H1 (cell line): ENCODE measurements at regions not wholly inside any gene's neighbourhood (a gene's known extent, or its start where the extent isn't known, plus 50 kb on each side); places are given as distances from the start of the nearest gene placed in this dataset.

Source experiments
- CTCF ChIA-PET: fragments of 300-600 bp; sonication (Branson Sonifier 250); formaldehyde crosslinking; loops from one replicate; lab custom pipeline; 2021; ENCODE audit not compliant: partially characterized antibody; lab: Charles Lee
- POLR2A ChIA-PET: fragments of 300-600 bp; sonication (Branson Sonifier 250); formaldehyde crosslinking; loops from one replicate; lab custom pipeline; 2021; ENCODE audit warnings: inconsistent platforms; ENCODE audit not compliant: partially characterized antibody; lab: Charles Lee
- DNase-seq, 2 experiments: peaks; one replicate each; pipeline versions ENCODE4 v3.0.0 to v3.0.0-alpha.2; 2010 to 2022; ENCODE audit warnings: low spot score in 2 of 2, low read depth in 1 of 2, mixed read lengths in 1 of 2
- FAIRE-seq: peaks from 2 replicates; lab custom pipeline; 2011; peaks lifted over from hg19 to GRCh38; lab: Jason Lieb, UNC
- H2AFZ ChIP-seq: 2 replicates; pipeline ENCODE4 v1.8.1; 2012; ENCODE audit warnings: low read length, inconsistent platforms
- H2AK5ac ChIP-seq: 2 replicates; pipeline ENCODE4 v1.6.1; 2013; ENCODE audit warnings: low read depth, low read length
- H2BK120ac ChIP-seq: replicated peaks from 2 replicates; pipeline ENCODE3; 2013; ENCODE audit warnings: low read depth, low read length, inconsistent platforms
- H2BK12ac ChIP-seq: 2 replicates; pipeline ENCODE4 v1.6.1; 2013; ENCODE audit warnings: low read depth, low read length
- H2BK15ac ChIP-seq: 2 replicates; pipeline ENCODE4 v1.6.1; 2013; ENCODE audit warnings: low read length
- H2BK20ac ChIP-seq: 2 replicates; pipeline ENCODE4 v1.6.1; 2013; ENCODE audit warnings: low read length
- H2BK5ac ChIP-seq: 2 replicates; pipeline ENCODE4 v1.6.1; 2013; ENCODE audit warnings: low read depth, low read length
- H3K14ac ChIP-seq: 2 replicates; pipeline ENCODE4 v1.6.1; 2013; ENCODE audit warnings: inconsistent platforms; ENCODE audit not compliant: insufficient read length
- H3K18ac ChIP-seq: 2 replicates; pipeline ENCODE4 v1.6.1; 2013; ENCODE audit warnings: low read length; ENCODE audit errors: extremely low read depth
- H3K23ac ChIP-seq: 2 replicates; pipeline ENCODE4 v1.6.1; 2013; ENCODE audit warnings: inconsistent platforms; ENCODE audit not compliant: insufficient read length
- H3K23me2 ChIP-seq: 2 replicates; pipeline ENCODE4 v1.6.1; 2013; ENCODE audit warnings: low read depth, low read length
- H3K27ac ChIP-seq: 2 replicates; pipeline ENCODE4 v1.6.1; 2011; ENCODE audit warnings: low read depth, low read length, inconsistent platforms
- H3K27me3 ChIP-seq, 4 experiments: replicated peaks in 1 of 4; 1 replicate in 1 of 4; 2 replicates in 3 of 4; pipeline versions ENCODE4 v1.6.1 to v1.8.1; 2011 to 2013; ENCODE audit warnings: low read length in 3 of 4, mild to moderate bottlenecking in 3 of 4, inconsistent platforms in 2 of 4, mixed read lengths in 2 of 4, moderate library complexity in 1 of 4; ENCODE audit not compliant: control insufficient read depth in 3 of 4, insufficient read depth in 3 of 4; ENCODE audit errors: extremely low read depth in 1 of 4
- H3K36me3 ChIP-seq, 4 experiments: 2 replicates each; pipeline versions ENCODE4 v1.6.1 to v1.8.1; 2011 to 2013; ENCODE audit warnings: mild to moderate bottlenecking in 4 of 4, low read length in 3 of 4, moderate library complexity in 2 of 4, control low read depth in 1 of 4, inconsistent platforms in 1 of 4; ENCODE audit not compliant: insufficient read depth in 4 of 4, control insufficient read depth in 2 of 4
- H3K4ac ChIP-seq: replicated peaks from 2 replicates; pipeline ENCODE3; 2013; ENCODE audit warnings: low read length, low read depth, mixed read lengths, inconsistent platforms; ENCODE audit not compliant: insufficient read length
- H3K4me1 ChIP-seq, 4 experiments: replicated peaks in 1 of 4; 1 replicate in 1 of 4; 2 replicates in 3 of 4; pipeline versions ENCODE4 v1.6.1 to v1.8.1; 2011 to 2013; ENCODE audit warnings: low read length in 3 of 4, inconsistent platforms in 2 of 4, mixed read lengths in 1 of 4; ENCODE audit not compliant: insufficient read depth in 4 of 4, control insufficient read depth in 3 of 4
- H3K4me2 ChIP-seq, 2 experiments: 2 replicates each; pipeline versions ENCODE4 v1.6.1 to v1.8.1; 2011 to 2013; ENCODE audit warnings: low read depth in 2 of 2, low read length in 2 of 2, control low read depth in 1 of 2, inconsistent platforms in 1 of 2, mild to moderate bottlenecking in 1 of 2; ENCODE audit not compliant: insufficient read depth in 1 of 2
- H3K4me3 ChIP-seq, 4 experiments: fragments of 200-600, 300-600 bp in 1 of 4; sonication (generic), shearing (Covaris generic), sonication (Bioruptor Twin) in 1 of 4; 2 replicates each; pipeline versions ENCODE4 v1.5.1 to v1.8.1; 2011 to 2016; ENCODE audit warnings: low read length in 4 of 4, low read depth in 3 of 4, control low read depth in 2 of 4, inconsistent platforms in 2 of 4, mild to moderate bottlenecking in 2 of 4, mixed read lengths in 1 of 4, moderate library complexity in 1 of 4; ENCODE audit not compliant: insufficient read depth in 2 of 4; ENCODE audit errors: extremely low read depth in 1 of 4
- H3K56ac ChIP-seq: replicated peaks from 2 replicates; pipeline ENCODE3; 2013; ENCODE audit warnings: low read depth, mild to moderate bottlenecking, mixed read lengths, low read length, inconsistent platforms; ENCODE audit not compliant: insufficient read length
- H3K79me1 ChIP-seq: 2 replicates; pipeline ENCODE4 v1.6.1; 2013; ENCODE audit warnings: low read depth, low read length, control low read depth
- H3K79me2 ChIP-seq, 2 experiments: 2 replicates each; pipeline versions ENCODE4 v1.6.1 to v1.8.1; 2012 to 2013; ENCODE audit warnings: low read length in 2 of 2, mild to moderate bottlenecking in 2 of 2, inconsistent platforms in 1 of 2; ENCODE audit not compliant: insufficient read depth in 2 of 2, control insufficient read depth in 1 of 2
- H3K9ac ChIP-seq, 4 experiments: replicated peaks in 1 of 4; 1 replicate in 1 of 4; 2 replicates in 3 of 4; pipeline versions ENCODE4 v1.6.1 to v1.8.1; 2011 to 2013; ENCODE audit warnings: low read depth in 3 of 4, low read length in 3 of 4, control low read depth in 2 of 4, mild to moderate bottlenecking in 2 of 4, moderate library complexity in 2 of 4, inconsistent platforms in 1 of 4; ENCODE audit errors: extremely low read depth in 1 of 4
- H3K9me3 ChIP-seq, 2 experiments: 2 replicates each; pipeline versions ENCODE4 v1.6.1 to v1.8.1; 2012 to 2013; ENCODE audit warnings: mild to moderate bottlenecking in 2 of 2, moderate library complexity in 2 of 2, control low read depth in 1 of 2, inconsistent platforms in 1 of 2, low read depth in 1 of 2, low read length in 1 of 2, mixed read lengths in 1 of 2; ENCODE audit not compliant: insufficient read depth in 2 of 2
- H4K20me1 ChIP-seq, 2 experiments: replicated peaks in 1 of 2; 2 replicates each; pipeline versions ENCODE3 to v1.8.1; 2011 to 2013; ENCODE audit warnings: inconsistent platforms in 2 of 2, low read length in 2 of 2, mild to moderate bottlenecking in 1 of 2; ENCODE audit not compliant: insufficient read depth in 2 of 2, control insufficient read depth in 1 of 2
- H4K5ac ChIP-seq: 2 replicates; pipeline ENCODE4 v1.6.1; 2013; ENCODE audit warnings: low read length, low read depth, mixed read lengths, inconsistent platforms; ENCODE audit not compliant: insufficient read length
- H4K8ac ChIP-seq: 2 replicates; pipeline ENCODE4 v1.8.0; 2013; ENCODE audit warnings: mild to moderate bottlenecking, moderate library complexity, low read length, inconsistent platforms; ENCODE audit not compliant: insufficient read depth; ENCODE audit errors: extremely low read depth
- H4K91ac ChIP-seq: replicated peaks from 2 replicates; pipeline ENCODE3; 2013; ENCODE audit warnings: low read length, mixed read lengths, inconsistent platforms; ENCODE audit not compliant: insufficient read length
- BCL11A ChIP-seq, 2 experiments: IDR thresholded peaks; one replicate each; pipeline ENCODE4 v1.6.1; 2011; ENCODE audit warnings: low read depth in 2 of 2, low read length in 2 of 2, mild to moderate bottlenecking in 2 of 2
- EP300 ChIP-seq, 2 experiments: IDR thresholded peaks; 1 replicate in 1 of 2; 2 replicates in 1 of 2; pipeline ENCODE4 v1.6.1; 2011 to 2012; ENCODE audit warnings: low read depth in 2 of 2, low read length in 2 of 2, mild to moderate bottlenecking in 2 of 2, borderline replicate concordance in 1 of 2, inconsistent platforms in 1 of 2, moderate library complexity in 1 of 2
- WGBS, 2 experiments: shearing (Covaris generic) in 1 of 2; methylation state at CpG; one replicate each; pipeline versions ENCODE4 v1.1.6 to v1.1.7; 2013 to 2015; ENCODE audit warnings: low lambda C conversion rate in 2 of 2, mixed read lengths in 2 of 2, inconsistent platforms in 1 of 2, low coverage in 1 of 2, missing lambda C conversion rate in 1 of 2; ENCODE audit not compliant: insufficient replicate concordance in 2 of 2, insufficient coverage in 1 of 2, insufficient read length in 1 of 2; ENCODE audit errors: extremely low coverage in 1 of 2, missing lambda C conversion rate in 1 of 2; 5-methylcytosine and 5-hydroxymethylcytosine counted together

DNA sequence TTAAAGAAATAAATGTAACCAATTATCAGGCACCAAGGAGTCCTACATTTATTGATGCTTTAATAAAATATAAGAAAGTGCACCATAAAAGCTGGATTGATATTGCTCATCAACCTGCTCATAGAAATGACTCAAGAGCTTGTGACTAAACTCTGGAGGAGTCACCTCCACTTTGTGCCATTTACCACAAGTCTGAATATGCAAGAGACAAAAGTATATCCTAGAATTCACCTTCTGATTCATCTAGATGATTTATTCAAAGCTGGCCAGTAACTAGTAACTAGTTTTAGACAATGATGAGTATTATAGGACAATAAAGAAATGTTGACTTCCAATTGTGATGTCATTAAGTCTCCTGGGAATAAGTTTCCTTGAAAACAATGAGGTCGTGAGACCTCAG is 146.0 kb upstream of the SOX11 start:
- Histone ChIP-seq H3K4ac (no peak overlapping the region), H3K9ac (no peak overlapping the region), H4K5ac (no peak overlapping the region), H3K14ac (no peak overlapping the region), H2BK120ac (no peak overlapping the region), H3K79me1 (no peaks in the 10 kb centered on the region), H2BK15ac (no peak overlapping the region), H4K91ac (no peak overlapping the region), H3K27me3 (no peaks in the 10 kb centered on the region), H3K23ac (no peak overlapping the region), H3K18ac (no peak overlapping the region), H2BK12ac (no peak overlapping the region), H4K8ac (no peak overlapping the region), H3K79me2 (no peaks in the 10 kb centered on the region), H2AFZ (no peak overlapping the region), H2AK5ac (no peak overlapping the region), H4K20me1 (no peaks in the 10 kb centered on the region), H3K56ac (no peak overlapping the region), H3K36me3 (no peaks in the 10 kb centered on the region; a peak in 1 of 8 replicates), H3K23me2 (no peaks in the 10 kb centered on the region), H3K9me3 (peaks cover 27 to 30% of the 10 kb centered on the region in 2 experiments), H3K4me3 (no peak overlapping the region), H3K27ac (no peak overlapping the region), H2BK20ac (no peak overlapping the region), H3K4me2 (no peak overlapping the region), H2BK5ac (no peak overlapping the region), H3K4me1 (peaks cover 0 to 8% (median 2%) of the 10 kb centered on the region in 4 experiments; a peak in 4 of 7 replicates)
- no peak for TF ChIP-seq EP300 (IDR thresholded peaks at IDR 0.05; ENCODE audit: borderline replicate concordance in 1 of 2, low read depth in 2 of 2, low read length in 2 of 2)
- TF ChIP-seq BCL11A (IDR thresholded peaks at IDR 0.05; ENCODE audit: low read depth in 2 of 2, low read length in 2 of 2): no peak
- POLR2A ChIA-PET: no interaction called here
- 93% methylated on average over 1 of the region's 1 CpG; no CpG with 5 or more reads in 1 of the 2 experiments for WGBS, 2 experiments
- DNase-seq (no peak), FAIRE-seq (no peak)
- CTCF ChIA-PET: no interaction called here
